Effector memory CD4-positive, alpha-beta T cell (primary cell): ENCODE measurements at regions not wholly inside any gene's neighbourhood (a gene's known extent, or its start where the extent isn't known, plus 50 kb on each side); places are given as distances from the start of the nearest gene placed in this dataset.
"Not testable (repeated sequence)": the region's sequence is repeated elsewhere in the genome, so short reads cannot be mapped to it uniquely, and the experiment has no call there.

Source experiments
- DNase-seq, 3 donors: peaks; one replicate each; pipeline ENCODE4 v3.0.0-alpha.2; 2020
- H3K27ac ChIP-seq: 2 replicates; pipeline ENCODE4 v1.7.0; 2013; ENCODE audit warnings: mild to moderate bottlenecking, low read length, moderate library complexity; ENCODE audit not compliant: insufficient read depth, poor library complexity, severe bottlenecking
- H3K27me3 ChIP-seq: replicated peaks from 2 replicates; pipeline ENCODE4 v1.7.0; 2013; ENCODE audit warnings: mild to moderate bottlenecking, low read length; ENCODE audit not compliant: insufficient read depth, control insufficient read depth, poor library complexity, severe bottlenecking
- H3K36me3 ChIP-seq: 2 replicates; pipeline ENCODE4 v1.7.0; 2013; ENCODE audit warnings: mild to moderate bottlenecking, low read length, moderate library complexity; ENCODE audit not compliant: control insufficient read depth, insufficient read depth
- H3K4me1 ChIP-seq: 2 replicates; pipeline ENCODE4 v1.7.0; 2013; ENCODE audit warnings: low read length, mild to moderate bottlenecking; ENCODE audit not compliant: control insufficient read depth, insufficient read depth, poor library complexity, severe bottlenecking
- H3K4me3 ChIP-seq: 2 replicates; pipeline ENCODE4 v1.7.0; 2013; ENCODE audit warnings: low read length, low read depth, mild to moderate bottlenecking; ENCODE audit not compliant: insufficient read depth, poor library complexity, severe bottlenecking
- H3K9me3 ChIP-seq: 2 replicates; pipeline ENCODE4 v1.7.0; 2013; ENCODE audit warnings: mild to moderate bottlenecking, low read length, moderate library complexity; ENCODE audit not compliant: control insufficient read depth

DNA sequence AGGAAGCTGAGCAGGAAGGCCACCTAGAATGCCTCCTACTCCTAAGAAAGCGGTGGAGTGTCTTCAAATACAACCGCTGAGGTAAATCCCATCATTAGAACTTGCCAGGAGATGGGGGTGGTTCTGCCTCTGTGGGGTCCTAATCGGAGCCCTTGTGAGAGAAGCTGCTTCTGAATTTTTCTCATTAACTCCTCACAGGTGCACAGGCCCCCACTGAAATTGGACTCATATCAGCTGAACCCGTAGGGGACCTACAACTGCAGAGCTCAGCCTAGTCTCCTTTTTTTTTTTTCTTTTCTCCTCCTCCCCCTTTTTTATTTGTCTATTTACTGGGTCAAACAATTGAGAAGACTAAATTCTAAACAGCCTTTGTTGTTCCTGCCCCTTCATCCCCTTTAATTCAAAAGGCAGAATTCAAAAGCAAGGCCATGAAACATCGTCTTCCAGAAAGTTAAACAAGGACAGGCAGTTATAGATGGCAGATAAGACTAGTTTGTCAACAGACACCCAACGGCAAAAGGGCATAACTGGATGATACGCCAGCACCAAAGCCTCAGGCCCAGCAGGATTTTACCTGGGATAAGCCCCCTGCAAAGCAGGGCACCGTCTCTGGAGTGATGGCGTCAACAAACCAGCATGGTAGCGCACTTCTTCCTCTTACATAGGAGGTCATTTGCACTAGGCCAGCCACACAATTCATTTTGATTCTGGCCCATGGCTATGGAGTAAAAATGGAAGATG, 213.7 kb upstream of the HES1 start:
- Histone ChIP-seq H3K27me3 (no peaks in the 10 kb centered on the region), H3K4me1 (no peaks in the 10 kb centered on the region), H3K4me3 (no peak overlapping the region), H3K27ac (no peak overlapping the region), H3K9me3 (no peaks in the 10 kb centered on the region), H3K36me3 (no peaks in the 10 kb centered on the region)
- no peak for DNase-seq

- H3K4me1 ChIP-seq, H3K27me3 ChIP-seq, DNase-seq, H3K4me3 ChIP-seq, H3K36me3 ChIP-seq, H3K27ac ChIP-seq, H3K9me3 ChIP-seq: not testable (repeated sequence)
Observed at GRCh38 chr3:193923958-193924357, 212.0 kb upstream of the HES1 start.

GRCh38 chr3:193926071-193926470, 209.9 kb upstream of the HES1 start:
- H3K36me3 ChIP-seq, H3K4me3 ChIP-seq, H3K9me3 ChIP-seq, DNase-seq, H3K27ac ChIP-seq, H3K4me1 ChIP-seq, H3K27me3 ChIP-seq: not testable (repeated sequence)

DNA sequence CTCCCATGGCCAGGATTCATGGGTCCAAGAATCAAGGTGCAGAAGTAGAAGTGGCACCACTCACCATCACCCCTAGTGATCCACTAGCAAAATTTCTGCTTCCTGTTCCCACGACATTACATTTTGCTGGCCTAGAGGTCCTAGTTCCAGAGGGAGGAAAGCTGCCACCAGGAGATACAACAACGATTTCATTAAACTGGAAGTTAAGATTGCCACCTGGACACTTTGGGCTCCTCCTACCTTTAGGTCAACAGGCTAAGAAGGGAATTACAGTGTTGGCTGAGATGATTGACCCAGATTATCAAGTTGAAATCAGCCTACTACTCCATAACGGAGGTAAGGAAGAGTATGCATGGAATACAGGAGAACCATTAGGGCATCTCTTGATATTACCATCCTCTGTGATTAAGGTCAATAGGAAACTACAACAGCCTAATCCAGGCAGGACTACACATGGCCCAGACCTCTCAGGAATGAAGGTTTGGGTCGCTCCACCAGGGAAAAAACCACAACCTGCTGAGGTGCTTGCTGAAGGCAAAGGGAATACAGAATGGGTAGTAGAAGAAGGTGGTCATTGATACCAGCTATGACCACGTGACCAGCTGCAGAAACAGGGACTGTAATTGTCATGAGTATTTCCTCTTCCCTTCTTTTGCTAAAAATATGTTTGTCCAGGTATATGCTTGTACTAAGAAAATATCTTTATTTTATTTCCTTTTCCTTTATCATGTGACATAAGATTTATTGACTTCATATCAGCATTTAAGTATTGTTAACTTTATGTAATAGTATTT, 208.3 kb upstream of the HES1 start:
- not testable (repeated sequence) for H3K4me1 ChIP-seq, H3K27me3 ChIP-seq, H3K4me3 ChIP-seq, DNase-seq, H3K27ac ChIP-seq, H3K36me3 ChIP-seq, H3K9me3 ChIP-seq

- no peaks in the 10 kb centered on the region for H3K4me1 ChIP-seq
Observed at GRCh38 chr3:193928354-193929209, 207.4 kb upstream of the HES1 start.

DNA sequence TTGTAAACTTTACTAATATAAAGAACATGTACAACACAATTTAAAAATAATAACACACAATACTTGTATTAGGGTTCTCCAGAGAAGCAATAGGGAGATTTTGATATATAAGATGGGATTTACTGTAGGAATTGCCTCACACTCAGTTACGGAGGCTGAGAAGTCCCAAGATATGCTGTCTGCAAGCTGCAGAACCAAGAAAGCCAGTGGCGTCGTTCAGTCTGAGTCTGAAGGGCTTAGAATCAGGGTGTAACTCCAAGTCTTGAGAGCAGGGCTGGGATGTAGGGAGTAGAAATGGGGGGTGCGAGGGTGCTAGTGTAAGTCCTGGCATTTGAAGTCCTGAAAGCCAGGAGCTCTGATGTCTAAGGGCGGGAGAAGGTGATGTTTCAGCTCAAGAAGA, 206.6 kb upstream of the HES1 start:
- Histone ChIP-seq H3K27ac (no peak overlapping the region), H3K9me3 (no peaks in the 10 kb centered on the region)

More at GRCh38 chr3:193928354-193929209, 207.4 kb upstream of the HES1 start:
- H3K9me3 ChIP-seq, result no peaks in the 10 kb centered on the region
- no peak for DNase-seq
- no peak overlapping the region for H3K4me3 ChIP-seq
- no peaks in the 10 kb centered on the region for H3K27me3 ChIP-seq
- H3K36me3 ChIP-seq, result no peaks in the 10 kb centered on the region
- no peak overlapping the region for H3K27ac ChIP-seq

DNA sequence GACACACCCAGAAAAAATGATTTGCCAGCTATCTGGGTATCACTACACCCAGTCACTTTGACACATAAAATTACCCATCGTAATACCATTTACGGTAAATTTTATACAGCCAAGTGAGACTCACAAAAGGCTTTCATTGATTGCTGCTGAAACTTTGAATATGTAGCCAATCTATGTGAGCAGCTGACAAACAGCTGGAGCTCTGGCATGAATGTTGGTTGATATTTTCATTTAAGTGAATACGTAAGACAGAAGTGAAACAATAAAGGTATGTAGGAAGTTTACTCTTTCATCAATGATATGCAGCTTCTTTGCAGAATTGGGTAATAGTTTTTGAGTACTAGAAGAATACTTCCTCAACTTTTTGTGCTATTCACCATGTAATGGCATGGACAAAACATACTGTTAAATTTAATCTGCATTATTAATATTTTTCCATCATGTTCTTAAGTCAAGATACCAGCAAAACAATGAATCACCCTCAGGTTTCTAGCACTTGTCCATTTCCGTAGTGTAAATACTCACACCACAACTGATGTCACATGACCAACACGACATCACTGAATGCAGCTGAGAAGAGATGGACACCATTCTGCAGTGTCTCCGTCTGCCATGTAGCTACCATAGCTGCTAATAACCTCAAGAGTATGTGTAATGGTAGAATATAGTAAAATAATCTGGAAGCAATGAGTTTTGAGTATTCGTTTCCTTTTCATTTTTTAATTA, 205.9 kb upstream of the HES1 start:
- Histone ChIP-seq H3K27ac (no peak overlapping the region), H3K4me3 (no peak overlapping the region), H3K4me1 (no peaks in the 10 kb centered on the region), H3K9me3 (no peaks in the 10 kb centered on the region), H3K36me3 (no peaks in the 10 kb centered on the region), H3K27me3 (no peaks in the 10 kb centered on the region)
- DNase-seq, result no peak

More for the DNA sequence above, 206.6 kb upstream of the HES1 start:
- H3K27me3 ChIP-seq, result no peaks in the 10 kb centered on the region
- no peaks in the 10 kb centered on the region for H3K36me3 ChIP-seq
- H3K4me1 ChIP-seq, result no peaks in the 10 kb centered on the region
- no peak for DNase-seq
- H3K4me3 ChIP-seq, result no peak overlapping the region

DNA sequence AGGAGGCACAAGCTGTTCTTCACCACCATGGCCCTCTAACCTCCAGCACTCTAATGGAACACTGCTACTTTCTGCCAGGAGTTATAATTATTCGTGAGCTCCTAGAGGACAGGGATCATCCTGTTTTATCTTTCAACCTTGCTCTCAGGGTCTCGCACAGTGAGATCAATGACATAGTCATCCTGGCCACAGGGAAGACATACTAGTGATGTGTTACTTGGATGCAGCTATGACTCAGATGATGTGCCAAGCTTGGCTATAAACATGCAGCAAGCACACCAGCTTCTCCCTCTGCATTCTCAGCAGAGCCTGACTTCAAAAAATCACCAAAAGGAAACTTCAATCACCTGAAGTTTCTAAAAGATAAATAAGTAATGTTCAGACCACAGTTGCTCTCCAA, 203.8 kb upstream of the HES1 start:
- no peak for DNase-seq

DNA sequence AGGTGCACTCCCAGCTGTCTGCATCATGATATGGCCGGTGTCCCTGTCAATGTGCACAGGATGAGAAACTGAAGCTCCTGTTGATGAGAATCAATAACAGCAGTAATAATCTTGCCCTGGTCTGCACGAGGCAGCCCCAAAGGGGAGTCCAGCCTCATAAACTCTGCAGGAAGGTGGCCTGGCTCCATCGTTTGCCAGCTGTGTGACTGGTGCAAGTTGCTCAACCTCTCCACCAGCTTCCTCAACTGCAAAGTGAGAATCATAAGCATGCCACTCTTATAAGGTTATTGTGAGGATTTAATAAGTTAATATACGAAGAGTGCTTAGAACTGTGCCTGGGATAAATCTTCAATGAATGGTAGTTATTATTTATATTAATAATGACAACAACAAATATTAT, 203.4 kb upstream of the HES1 start:
- no peak overlapping the region for H3K27ac ChIP-seq
- no peaks in the 10 kb centered on the region for H3K36me3 ChIP-seq
- no peak for DNase-seq
- H3K4me3 ChIP-seq, result no peak overlapping the region
- no peaks in the 10 kb centered on the region for H3K4me1 ChIP-seq
- H3K27me3 ChIP-seq, result no peaks in the 10 kb centered on the region
- H3K9me3 ChIP-seq, result no peaks in the 10 kb centered on the region

More for the DNA sequence above, 203.8 kb upstream of the HES1 start:
- Histone ChIP-seq H3K27me3 (no peaks in the 10 kb centered on the region), H3K36me3 (no peaks in the 10 kb centered on the region), H3K4me3 (no peak overlapping the region), H3K4me1 (no peaks in the 10 kb centered on the region), H3K27ac (no peak overlapping the region), H3K9me3 (no peaks in the 10 kb centered on the region)
